ENCODE measurements at regions not wholly inside any gene's neighbourhood (a gene's known extent, or its start where the extent isn't known, plus 50 kb on each side); places are given as distances from the start of the nearest gene placed in this dataset.

- H3K4me3 ChIP-seq (ENCODE audit: low read length) = no peak overlapping the region
- 88% methylated on average over 2 of the region's 4 CpGs for WGBS (ENCODE audit: insufficient coverage, low lambda C conversion rate)
- no peak overlapping the region for H3K27ac ChIP-seq (ENCODE audit: low read length)
- H3K4me1 ChIP-seq (ENCODE audit: control insufficient read depth, insufficient read depth, low read length) = no peaks in the 10 kb centered on the region
- H3K27me3 ChIP-seq (ENCODE audit: control insufficient read depth, insufficient read depth, low read length) = peaks cover 6% of the 10 kb centered on the region
- no peaks in the 10 kb centered on the region for H3K36me3 ChIP-seq (ENCODE audit: control insufficient read depth, insufficient read depth, low read length)
- H3K9me3 ChIP-seq (ENCODE audit: control insufficient read depth, low read depth, low read length) = no peaks in the 10 kb centered on the region
- no peak for DNase-seq
Measured at GRCh38 chr15:99921101-99921500, 187.9 kb upstream of the LYSMD4 start.

DNA sequence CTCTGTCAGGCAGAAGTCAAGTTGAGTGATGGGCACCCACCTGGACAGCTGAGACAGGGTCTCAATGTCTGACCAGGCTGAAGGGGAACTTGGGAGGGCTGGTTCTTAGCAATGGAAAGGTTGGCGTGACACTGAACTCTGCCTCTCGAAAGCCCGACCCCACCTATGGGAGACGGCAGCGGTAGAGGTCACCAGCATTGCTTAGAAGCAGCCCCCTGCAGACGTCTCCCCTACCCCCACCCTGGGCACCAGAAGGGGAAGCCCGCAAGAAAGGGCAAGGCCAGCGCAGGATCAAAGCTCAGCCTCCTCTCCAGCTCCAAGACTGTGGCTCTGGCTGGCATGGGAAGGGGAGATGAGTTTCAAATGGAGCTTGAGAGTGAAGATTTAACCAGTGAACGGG, 184.8 kb upstream of the LYSMD4 start:
- no peaks in the 10 kb centered on the region for H3K36me3 ChIP-seq (ENCODE audit: control insufficient read depth, insufficient read depth, low read length)
- no peaks in the 10 kb centered on the region for H3K4me1 ChIP-seq (ENCODE audit: control insufficient read depth, insufficient read depth, low read length)
- no peak overlapping the region for H3K4me3 ChIP-seq (ENCODE audit: low read length)
- H3K9me3 ChIP-seq (ENCODE audit: control insufficient read depth, low read depth, low read length) = no peaks in the 10 kb centered on the region
- peaks cover 3% of the 10 kb centered on the region for H3K27me3 ChIP-seq (ENCODE audit: control insufficient read depth, insufficient read depth, low read length)
- WGBS (ENCODE audit: insufficient coverage, low lambda C conversion rate) = 100% methylated on average over 1 of the region's 9 CpGs
- H3K27ac ChIP-seq (ENCODE audit: low read length) = no peak overlapping the region
- no peak for DNase-seq

DNA sequence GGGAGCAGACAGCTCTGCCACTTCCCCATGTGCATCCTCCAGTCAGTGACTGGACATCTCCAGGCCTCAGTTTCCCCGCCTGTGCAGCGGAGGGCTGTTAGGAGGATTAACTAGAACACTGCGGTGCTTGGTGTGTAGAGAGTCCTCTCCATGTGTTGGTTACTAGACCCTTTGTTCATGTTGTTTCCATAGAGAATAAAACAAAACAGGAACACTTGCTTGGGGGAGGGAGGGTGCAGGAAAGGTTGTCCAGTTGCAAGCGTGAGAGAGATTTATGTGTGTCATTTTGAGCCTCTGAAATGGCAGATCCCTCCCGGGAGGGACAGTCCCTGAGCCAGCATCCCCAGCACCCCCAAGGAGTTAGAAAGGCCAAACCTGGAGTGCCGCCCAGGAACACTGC, 184.0 kb upstream of the LYSMD4 start:
- no CpG with 5 or more reads among the region's 6 CpGs for WGBS (ENCODE audit: insufficient coverage, low lambda C conversion rate)
- Histone ChIP-seq H3K27me3 (ENCODE audit: control insufficient read depth, insufficient read depth, low read length) (peaks cover 3% of the 10 kb centered on the region), H3K36me3 (ENCODE audit: control insufficient read depth, insufficient read depth, low read length) (no peaks in the 10 kb centered on the region)

GRCh38 chr15:99916668-99917223, 183.5 kb upstream of the LYSMD4 start:
- Histone ChIP-seq H3K4me3 (ENCODE audit: low read length) (no peak overlapping the region), H3K4me1 (ENCODE audit: control insufficient read depth, insufficient read depth, low read length) (no peaks in the 10 kb centered on the region), H3K27me3 (ENCODE audit: control insufficient read depth, insufficient read depth, low read length) (peaks cover 3% of the 10 kb centered on the region), H3K36me3 (ENCODE audit: control insufficient read depth, insufficient read depth, low read length) (no peaks in the 10 kb centered on the region), H3K27ac (ENCODE audit: low read length) (no peak overlapping the region), H3K9me3 (ENCODE audit: control insufficient read depth, low read depth, low read length) (no peaks in the 10 kb centered on the region)
- no peak for DNase-seq
- WGBS (ENCODE audit: insufficient coverage, low lambda C conversion rate) = no CpG with 5 or more reads among the region's 10 CpGs

More for the DNA sequence above, 184.0 kb upstream of the LYSMD4 start:
- Histone ChIP-seq H3K27ac (ENCODE audit: low read length) (no peak overlapping the region), H3K4me3 (ENCODE audit: low read length) (no peak overlapping the region), H3K9me3 (ENCODE audit: control insufficient read depth, low read depth, low read length) (no peaks in the 10 kb centered on the region), H3K4me1 (ENCODE audit: control insufficient read depth, insufficient read depth, low read length) (no peaks in the 10 kb centered on the region)
- no peak for DNase-seq

- Histone ChIP-seq H3K4me3 (ENCODE audit: low read length) (no peak overlapping the region), H3K4me1 (ENCODE audit: control insufficient read depth, insufficient read depth, low read length) (no peaks in the 10 kb centered on the region), H3K27ac (ENCODE audit: low read length) (no peak overlapping the region), H3K27me3 (ENCODE audit: control insufficient read depth, insufficient read depth, low read length) (peaks cover 3% of the 10 kb centered on the region), H3K9me3 (ENCODE audit: control insufficient read depth, low read depth, low read length) (no peaks in the 10 kb centered on the region), H3K36me3 (ENCODE audit: control insufficient read depth, insufficient read depth, low read length) (no peaks in the 10 kb centered on the region)
- WGBS (ENCODE audit: insufficient coverage, low lambda C conversion rate) = 100% methylated on average over 1 of the region's 3 CpGs
- DNase-seq = no peak
Measured at GRCh38 chr15:99914723-99915122, 181.5 kb upstream of the LYSMD4 start.

DNA sequence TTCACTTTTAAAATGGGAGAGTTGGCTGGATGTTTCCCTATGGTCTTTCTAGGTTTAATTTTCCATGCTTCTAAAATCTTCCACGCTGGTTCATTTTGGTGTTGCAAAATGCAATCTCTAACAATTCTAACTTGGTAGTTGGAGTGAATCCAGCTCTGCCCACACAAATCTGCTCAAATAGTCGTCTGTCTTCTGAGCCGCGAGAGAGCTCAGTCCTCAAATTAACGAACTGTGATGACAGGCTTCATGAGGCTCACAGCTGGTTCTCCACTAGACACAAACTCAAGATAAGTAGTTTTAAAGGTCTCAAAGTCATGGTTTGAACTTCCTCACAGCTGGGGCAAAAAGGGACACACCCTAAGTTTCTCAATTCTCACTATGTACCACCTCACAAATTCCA, 178.6 kb upstream of the LYSMD4 start:
- no peak for DNase-seq
- H3K4me3 ChIP-seq (ENCODE audit: low read length) = no peak overlapping the region
- no peaks in the 10 kb centered on the region for H3K4me1 ChIP-seq (ENCODE audit: control insufficient read depth, insufficient read depth, low read length)
- WGBS (ENCODE audit: insufficient coverage, low lambda C conversion rate) = 71% methylated on average over 1 of the region's 5 CpGs
- H3K36me3 ChIP-seq (ENCODE audit: control insufficient read depth, insufficient read depth, low read length) = no peaks in the 10 kb centered on the region
- H3K27ac ChIP-seq (ENCODE audit: low read length) = no peak overlapping the region
- no peaks in the 10 kb centered on the region for H3K9me3 ChIP-seq (ENCODE audit: control insufficient read depth, low read depth, low read length)
- H3K27me3 ChIP-seq (ENCODE audit: control insufficient read depth, insufficient read depth, low read length) = no peaks in the 10 kb centered on the region

GRCh38 chr15:99909592-99910295, 176.5 kb upstream of the LYSMD4 start:
- Histone ChIP-seq H3K36me3 (ENCODE audit: control insufficient read depth, insufficient read depth, low read length) (no peaks in the 10 kb centered on the region), H3K9me3 (ENCODE audit: control insufficient read depth, low read depth, low read length) (no peaks in the 10 kb centered on the region), H3K27ac (ENCODE audit: low read length) (no peak overlapping the region), H3K4me1 (ENCODE audit: control insufficient read depth, insufficient read depth, low read length) (no peaks in the 10 kb centered on the region), H3K4me3 (ENCODE audit: low read length) (no peak overlapping the region), H3K27me3 (ENCODE audit: control insufficient read depth, insufficient read depth, low read length) (no peaks in the 10 kb centered on the region)
- no CpG with 5 or more reads among the region's 13 CpGs for WGBS (ENCODE audit: insufficient coverage, low lambda C conversion rate)
- DNase-seq = peak in 1 of 2 donors; percentile 15

- no CpG with 5 or more reads among the region's 3 CpGs for WGBS (ENCODE audit: insufficient coverage, low lambda C conversion rate)
- H3K36me3 ChIP-seq (ENCODE audit: control insufficient read depth, insufficient read depth, low read length) = no peaks in the 10 kb centered on the region
- no peak for DNase-seq
- no peaks in the 10 kb centered on the region for H3K4me1 ChIP-seq (ENCODE audit: control insufficient read depth, insufficient read depth, low read length)
- no peak overlapping the region for H3K4me3 ChIP-seq (ENCODE audit: low read length)
- H3K9me3 ChIP-seq (ENCODE audit: control insufficient read depth, low read depth, low read length) = no peaks in the 10 kb centered on the region
- H3K27me3 ChIP-seq (ENCODE audit: control insufficient read depth, insufficient read depth, low read length) = no peaks in the 10 kb centered on the region
- no peak overlapping the region for H3K27ac ChIP-seq (ENCODE audit: low read length)
Measured at GRCh38 chr15:99907698-99908097, 174.5 kb upstream of the LYSMD4 start.

GRCh38 chr15:99906793-99907192, 173.6 kb upstream of the LYSMD4 start:
- DNase-seq = no peak
- Histone ChIP-seq H3K27ac (ENCODE audit: low read length) (no peak overlapping the region), H3K4me1 (ENCODE audit: control insufficient read depth, insufficient read depth, low read length) (no peaks in the 10 kb centered on the region), H3K9me3 (ENCODE audit: control insufficient read depth, low read depth, low read length) (no peaks in the 10 kb centered on the region), H3K36me3 (ENCODE audit: control insufficient read depth, insufficient read depth, low read length) (no peaks in the 10 kb centered on the region), H3K4me3 (ENCODE audit: low read length) (no peak overlapping the region), H3K27me3 (ENCODE audit: control insufficient read depth, insufficient read depth, low read length) (no peaks in the 10 kb centered on the region)
- WGBS (ENCODE audit: insufficient coverage, low lambda C conversion rate) = 67% methylated on average over 1 of the region's 4 CpGs

GRCh38 chr15:99906311-99906710, 173.1 kb upstream of the LYSMD4 start:
- WGBS (ENCODE audit: insufficient coverage, low lambda C conversion rate) = 80% methylated on average over 1 of the region's 5 CpGs

More at GRCh38 chr15:99906311-99906710, 173.1 kb upstream of the LYSMD4 start:
- no peaks in the 10 kb centered on the region for H3K27me3 ChIP-seq (ENCODE audit: control insufficient read depth, insufficient read depth, low read length)
- no peak for DNase-seq
- no peaks in the 10 kb centered on the region for H3K4me1 ChIP-seq (ENCODE audit: control insufficient read depth, insufficient read depth, low read length)
- no peak overlapping the region for H3K27ac ChIP-seq (ENCODE audit: low read length)
- H3K4me3 ChIP-seq (ENCODE audit: low read length) = no peak overlapping the region
- H3K9me3 ChIP-seq (ENCODE audit: control insufficient read depth, low read depth, low read length) = no peaks in the 10 kb centered on the region
- no peaks in the 10 kb centered on the region for H3K36me3 ChIP-seq (ENCODE audit: control insufficient read depth, insufficient read depth, low read length)

Data from large intestine (tissue), 3 donors.